ENCODE measurements at regions not wholly inside any gene's neighbourhood (a gene's known extent, or its start where the extent isn't known, plus 50 kb on each side); places are given as distances from the start of the nearest gene placed in this dataset.

DNA sequence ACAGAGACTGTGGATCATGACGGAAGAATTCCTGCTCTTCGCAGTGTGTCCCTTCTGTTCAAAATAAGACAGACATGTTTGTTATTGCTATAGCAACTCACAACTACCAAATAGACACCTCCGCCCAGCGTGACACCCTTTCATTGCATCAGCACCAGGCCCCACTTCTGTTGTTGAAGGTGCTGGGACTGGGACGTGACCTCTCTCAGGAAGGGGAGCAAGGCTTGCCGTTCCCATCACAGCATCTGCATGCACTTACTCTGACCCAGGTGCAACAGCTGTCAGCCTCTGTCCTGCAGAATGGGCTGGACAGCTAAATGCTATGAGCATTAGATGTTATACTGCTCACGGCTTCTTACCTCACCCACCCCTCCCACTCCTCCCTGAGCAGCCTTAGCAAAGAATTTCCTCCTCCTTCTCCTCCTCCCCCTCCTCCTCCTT is 94.1 kb downstream of the DACT2 start:
- no peaks in the 10 kb centered on the region for H3K9me3 ChIP-seq
- no peak overlapping the region for H3K4me3 ChIP-seq (ENCODE audit: low read depth, low read length)
- H3K27me3 ChIP-seq = no peaks in the 10 kb centered on the region
- no peaks in the 10 kb centered on the region for H3K36me3 ChIP-seq
- DNase-seq = no peak
- no peaks in the 10 kb centered on the region for H3K4me1 ChIP-seq
- TF ChIP-seq CTCF (IDR thresholded peaks at IDR 0.05; ENCODE audit: low read depth, low read length) = no peak

GRCh38 chr6:168223755-168224154 is 95.8 kb downstream of the DACT2 start:
- no peaks in the 10 kb centered on the region for H3K9me3 ChIP-seq
- no peaks in the 10 kb centered on the region for H3K27me3 ChIP-seq
- no peaks in the 10 kb centered on the region for H3K36me3 ChIP-seq
- H3K4me3 ChIP-seq (ENCODE audit: low read depth, low read length) = no peak overlapping the region
- TF ChIP-seq CTCF (IDR thresholded peaks at IDR 0.05; ENCODE audit: low read depth, low read length) = no peak
- no peaks in the 10 kb centered on the region for H3K4me1 ChIP-seq
- DNase-seq = no peak

- H3K27me3 ChIP-seq = no peaks in the 10 kb centered on the region
- no peaks in the 10 kb centered on the region for H3K9me3 ChIP-seq
- DNase-seq = no peak
- no peak for TF ChIP-seq CTCF (IDR thresholded peaks at IDR 0.05; ENCODE audit: low read depth, low read length)
- no peak overlapping the region for H3K4me3 ChIP-seq (ENCODE audit: low read depth, low read length)
- no peaks in the 10 kb centered on the region for H3K4me1 ChIP-seq
- H3K36me3 ChIP-seq = no peaks in the 10 kb centered on the region
These were observed 96.4 kb downstream of the DACT2 start for GRCh38 chr6:168223150-168223549.

GRCh38 chr6:168222115-168223043 is 97.2 kb downstream of the DACT2 start:
- no peaks in the 10 kb centered on the region for H3K36me3 ChIP-seq
- H3K4me3 ChIP-seq (ENCODE audit: low read depth, low read length) = no peak overlapping the region
- TF ChIP-seq CTCF (IDR thresholded peaks at IDR 0.05; ENCODE audit: low read depth, low read length) = no peak
- no peaks in the 10 kb centered on the region for H3K9me3 ChIP-seq
- H3K27me3 ChIP-seq = no peaks in the 10 kb centered on the region
- no peaks in the 10 kb centered on the region for H3K4me1 ChIP-seq
- DNase-seq = no peak

DNA sequence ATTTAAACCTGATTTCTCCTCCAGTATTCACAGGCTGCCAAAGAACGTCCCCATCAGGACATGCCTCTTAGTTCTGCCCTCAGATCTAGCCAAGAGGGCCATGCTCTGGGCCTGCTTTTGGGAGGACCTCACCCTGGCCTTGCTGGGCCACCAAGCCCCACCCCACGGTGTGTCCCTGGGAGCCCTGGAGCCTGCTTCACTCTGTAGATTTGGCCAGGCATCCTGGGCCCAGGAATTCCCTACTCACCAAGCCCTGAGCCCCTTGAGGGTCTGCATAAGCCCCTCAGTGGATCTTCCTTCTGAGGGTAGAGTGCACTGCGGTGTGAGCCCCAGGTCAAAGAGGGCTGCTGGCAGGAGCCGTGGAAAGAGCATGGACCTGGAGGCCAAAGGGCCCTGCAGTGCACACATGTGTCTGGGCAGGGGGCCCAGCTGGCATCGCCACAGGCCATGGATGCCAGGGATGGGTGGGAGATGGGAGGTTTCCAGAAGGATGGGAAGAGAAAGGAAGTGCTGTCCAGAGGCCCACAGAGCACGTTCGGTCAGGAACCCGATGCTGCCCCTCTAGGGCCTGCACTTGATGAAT is 98.0 kb downstream of the DACT2 start:
- no peaks in the 10 kb centered on the region for H3K9me3 ChIP-seq
- H3K27me3 ChIP-seq = no peaks in the 10 kb centered on the region
- no peak for TF ChIP-seq CTCF (IDR thresholded peaks at IDR 0.05; ENCODE audit: low read depth, low read length)
- no peak for DNase-seq
- no peaks in the 10 kb centered on the region for H3K36me3 ChIP-seq
- H3K4me1 ChIP-seq = no peaks in the 10 kb centered on the region
- no peak overlapping the region for H3K4me3 ChIP-seq (ENCODE audit: low read depth, low read length)

DNA sequence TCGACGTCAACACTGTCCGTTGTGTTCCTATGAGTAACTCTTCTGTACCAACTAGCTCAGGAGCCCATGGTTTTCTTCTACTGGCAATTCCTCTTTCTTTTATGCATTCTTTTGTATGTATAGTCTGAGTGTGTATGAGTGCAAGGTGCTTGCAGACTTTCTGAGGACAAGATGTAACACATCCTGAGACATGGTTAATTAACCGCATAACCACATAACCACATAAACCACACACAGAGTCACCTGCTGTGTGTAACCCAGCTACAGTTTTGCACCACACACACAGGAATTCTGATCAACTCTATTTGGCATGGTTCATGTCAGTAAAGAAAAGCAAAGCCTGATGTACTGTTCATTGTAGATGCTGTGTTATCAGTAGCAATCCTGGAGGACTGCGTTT is 98.6 kb downstream of the DACT2 start:
- Histone ChIP-seq H3K4me3 (ENCODE audit: low read depth, low read length) (no peak overlapping the region), H3K9me3 (no peaks in the 10 kb centered on the region), H3K4me1 (no peaks in the 10 kb centered on the region), H3K27me3 (no peaks in the 10 kb centered on the region), H3K36me3 (no peaks in the 10 kb centered on the region)
- TF ChIP-seq CTCF (IDR thresholded peaks at IDR 0.05; ENCODE audit: low read depth, low read length) = no peak
- DNase-seq = no peak

All from BE2C (cell line).